ENCODE measurements at regions not wholly inside any gene's neighbourhood (a gene's known extent, or its start where the extent isn't known, plus 50 kb on each side); places are given as distances from the start of the nearest gene placed in this dataset.

DNA sequence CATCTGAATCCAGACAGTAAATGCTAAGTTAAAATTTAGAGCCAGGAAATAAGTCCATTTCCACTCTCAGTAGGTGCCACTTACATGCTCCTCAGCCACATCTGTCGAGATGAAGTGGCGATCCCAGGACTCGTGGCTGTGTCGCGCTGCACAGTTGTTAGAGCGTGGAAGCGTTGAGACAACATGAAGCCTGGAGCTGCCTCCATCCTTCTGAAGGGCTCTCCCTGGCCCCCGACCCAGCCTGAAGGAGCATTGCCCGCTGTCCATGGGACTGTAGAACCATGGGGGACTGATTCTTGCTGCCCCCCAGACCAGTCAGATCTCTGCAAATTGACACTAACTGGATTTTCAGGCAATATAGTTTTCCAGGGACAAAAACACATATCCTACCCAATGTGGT, 58.9 kb downstream of the IRX1 start:
- no peak for DNase-seq

DNA sequence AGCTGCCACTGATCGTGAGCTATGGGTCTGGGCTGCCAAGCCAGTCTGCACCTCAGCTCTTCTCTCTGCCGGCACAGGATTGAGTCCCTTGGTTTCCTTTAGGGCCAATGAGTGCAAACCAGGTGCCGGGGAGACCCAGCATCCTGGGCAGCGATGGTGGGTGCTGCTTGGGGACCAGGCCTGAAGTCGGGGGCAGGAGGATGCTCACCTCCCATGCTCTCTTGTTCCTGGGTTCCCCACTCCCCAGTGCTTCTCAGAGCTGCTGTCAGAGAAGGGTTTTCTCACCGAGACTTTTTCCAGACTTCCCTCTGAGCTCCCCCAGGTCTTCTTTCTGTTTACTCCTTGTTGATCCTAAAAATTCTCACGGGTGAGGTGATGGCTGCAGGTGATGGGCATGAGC, 61.2 kb downstream of the IRX1 start:
- no peak for DNase-seq

DNA sequence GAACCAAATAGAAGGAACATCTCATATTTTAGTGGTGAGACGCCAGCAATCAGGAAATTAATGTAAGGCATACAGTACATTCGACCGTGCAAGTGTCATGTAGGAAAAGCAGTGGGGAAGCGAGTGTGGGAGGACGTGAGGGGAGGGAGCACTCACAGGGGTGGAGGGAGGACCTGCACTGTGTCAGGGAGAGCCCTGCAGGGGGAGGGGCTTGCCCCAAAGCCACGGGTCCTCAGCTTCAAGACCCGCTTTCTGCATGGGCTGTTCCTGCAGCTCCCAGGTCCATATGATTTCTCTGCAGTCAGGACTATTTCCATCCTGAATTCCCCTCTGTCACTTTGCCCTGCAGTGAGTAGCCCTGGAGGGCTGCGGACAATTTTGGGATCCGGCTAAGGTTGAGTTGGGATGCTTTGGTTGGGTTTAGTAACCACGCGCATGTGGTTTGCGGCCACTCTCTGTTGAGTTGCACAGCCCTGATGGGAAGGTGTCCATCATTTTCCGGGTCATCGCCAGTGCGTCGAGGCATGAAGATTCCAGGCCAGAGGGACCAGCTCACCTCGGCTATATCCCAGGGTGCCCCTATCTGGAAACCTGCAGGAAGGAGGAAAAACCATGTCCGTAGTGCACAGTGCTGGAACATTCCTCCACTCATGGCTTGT, 61.9 kb downstream of the IRX1 start:
- DNase-seq = no peak

DNA sequence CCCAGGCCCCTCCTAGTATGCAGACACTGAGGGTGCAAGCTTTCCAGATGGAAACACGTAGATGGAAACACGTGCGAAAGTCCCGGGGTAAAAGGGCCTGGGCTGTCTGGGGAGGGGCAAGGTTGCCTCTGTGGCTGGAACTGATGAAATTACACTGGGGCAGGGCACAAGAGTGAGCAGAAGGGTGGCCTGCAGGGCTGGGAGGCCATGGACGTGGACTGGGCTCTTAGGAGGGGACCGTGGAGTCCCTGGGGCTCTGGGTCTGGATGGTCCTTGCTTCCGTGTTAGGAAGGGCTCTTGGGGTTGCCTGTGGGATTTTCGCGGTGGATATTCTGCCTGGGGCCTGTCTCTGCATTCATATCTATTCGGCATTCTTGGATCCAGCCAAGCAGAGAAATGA, 63.3 kb downstream of the IRX1 start:
- DNase-seq = no peak

DNA sequence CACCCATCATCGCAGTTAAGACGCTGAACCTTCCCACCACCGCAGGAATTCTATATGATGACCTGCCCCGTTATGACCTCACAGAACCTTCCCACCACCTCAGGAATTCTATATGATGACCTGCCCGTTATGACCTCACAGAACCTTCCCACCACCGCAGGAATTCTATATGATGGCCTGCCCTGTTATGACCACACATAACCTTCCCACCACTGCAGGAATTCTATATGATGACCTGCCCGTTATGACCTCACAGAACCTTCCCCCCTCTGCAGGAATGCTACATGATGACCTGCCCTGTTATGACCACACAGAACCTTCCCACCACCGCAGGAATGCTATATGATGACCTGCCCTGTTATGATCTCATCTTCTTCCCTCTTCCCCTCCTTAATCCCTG, 64.3 kb downstream of the IRX1 start:
- no peak for DNase-seq

DNA sequence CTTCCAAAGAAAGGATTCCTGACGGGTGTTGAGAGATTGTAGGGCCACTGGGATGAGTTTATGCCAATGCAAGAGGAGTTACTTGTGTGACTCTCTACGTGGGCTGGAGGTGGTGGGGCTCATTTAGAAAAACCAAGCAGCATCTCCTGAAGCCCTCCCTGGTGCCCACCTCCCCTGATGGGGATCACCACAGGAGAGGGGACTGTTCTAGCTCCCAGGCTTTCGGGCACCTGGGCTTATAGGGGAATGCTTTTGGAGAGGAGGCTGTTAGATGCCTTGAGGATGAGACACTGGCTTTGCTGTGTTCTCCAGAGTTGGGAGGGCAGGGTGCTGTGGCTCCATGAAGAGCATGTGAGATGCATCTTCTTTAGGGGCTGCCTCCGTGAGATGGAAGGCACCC, 65.0 kb downstream of the IRX1 start:
- DNase-seq = no peak

DNA sequence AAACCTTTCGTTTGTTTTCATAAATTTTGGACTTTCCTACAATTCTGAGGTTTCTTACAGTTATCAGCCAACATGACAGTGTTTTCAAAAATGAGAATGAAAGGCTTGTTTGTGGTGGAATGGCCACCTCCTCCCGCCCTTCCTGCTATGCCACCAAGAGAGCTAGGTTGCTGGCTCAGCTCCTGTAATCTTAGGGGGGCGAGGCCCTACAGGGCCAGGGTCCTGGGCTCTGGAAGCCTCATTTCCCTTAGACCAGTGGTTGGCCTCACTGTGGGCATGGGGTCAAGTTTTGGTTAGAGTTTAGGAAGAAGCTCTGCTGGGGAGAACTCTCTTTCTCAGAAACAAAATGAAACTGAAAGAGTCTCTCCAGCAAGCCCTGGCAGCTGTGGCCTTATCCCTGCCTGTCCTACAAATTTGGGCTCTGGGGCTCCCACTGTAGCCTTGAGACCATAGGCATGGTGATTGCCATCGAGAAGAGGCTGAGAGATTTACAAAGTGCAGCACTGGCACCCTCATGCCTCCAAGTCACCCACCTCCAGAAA, 66.2 kb downstream of the IRX1 start:
- no peak for DNase-seq

DNA sequence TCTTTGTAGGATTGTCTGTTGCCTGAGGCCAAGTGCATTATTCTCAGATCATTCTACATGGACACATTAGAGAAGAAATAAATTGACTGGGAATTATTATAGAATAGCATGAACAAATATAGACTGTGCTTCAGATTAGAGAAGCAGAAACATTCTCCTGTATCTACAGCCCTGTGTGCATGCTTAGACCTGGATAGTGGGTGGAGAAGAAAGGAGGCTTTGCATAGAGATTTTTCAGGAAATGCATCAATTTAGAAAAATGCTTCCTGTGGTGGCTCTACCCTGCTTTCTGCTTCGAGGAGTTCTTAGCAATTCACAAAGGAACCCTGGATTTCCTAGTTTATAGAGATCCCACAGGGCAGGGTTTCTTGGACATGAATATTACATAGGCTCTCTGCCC, 66.7 kb downstream of the IRX1 start:
- DNase-seq = no peak

DNA sequence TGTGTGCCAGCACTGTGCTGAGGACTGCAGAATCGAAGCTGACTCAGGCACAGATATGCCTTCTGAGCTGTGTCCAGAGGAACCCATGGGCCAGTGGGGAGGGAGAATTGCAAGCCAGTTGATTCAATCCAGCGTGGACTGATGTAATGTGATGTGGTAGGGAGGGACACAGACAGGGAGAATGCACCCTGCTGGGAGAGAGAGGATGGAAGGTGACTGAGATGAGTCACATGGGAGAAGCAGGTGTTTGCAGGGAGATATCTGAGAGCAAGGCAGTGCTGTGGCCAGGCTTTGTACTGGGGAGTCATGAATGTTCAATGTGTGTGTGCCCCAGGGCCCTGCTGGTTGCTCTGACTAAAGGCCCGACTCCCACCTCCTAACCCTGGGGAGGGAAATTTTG, 75.7 kb downstream of the IRX1 start:
- DNase-seq = no peak

DNA sequence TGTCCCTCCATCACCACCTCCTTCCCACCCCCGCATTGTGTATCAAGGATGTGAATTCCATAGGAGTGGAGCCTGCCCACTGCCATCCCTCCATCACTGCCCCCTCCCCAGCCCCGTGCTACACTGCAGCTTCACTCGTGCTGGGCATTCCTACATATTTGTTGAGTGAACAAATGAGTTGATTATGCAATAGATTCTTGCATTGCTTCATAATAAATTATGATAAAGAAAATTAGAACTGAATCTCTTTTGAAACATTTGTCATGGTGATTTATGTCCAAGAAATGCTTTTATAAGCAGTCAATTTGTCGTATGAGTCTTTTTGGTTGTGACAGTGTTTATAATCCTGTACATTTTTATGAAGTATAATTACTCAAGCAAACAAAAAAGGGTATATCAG, 83.2 kb downstream of the IRX1 start:
- no peak for DNase-seq

DNA sequence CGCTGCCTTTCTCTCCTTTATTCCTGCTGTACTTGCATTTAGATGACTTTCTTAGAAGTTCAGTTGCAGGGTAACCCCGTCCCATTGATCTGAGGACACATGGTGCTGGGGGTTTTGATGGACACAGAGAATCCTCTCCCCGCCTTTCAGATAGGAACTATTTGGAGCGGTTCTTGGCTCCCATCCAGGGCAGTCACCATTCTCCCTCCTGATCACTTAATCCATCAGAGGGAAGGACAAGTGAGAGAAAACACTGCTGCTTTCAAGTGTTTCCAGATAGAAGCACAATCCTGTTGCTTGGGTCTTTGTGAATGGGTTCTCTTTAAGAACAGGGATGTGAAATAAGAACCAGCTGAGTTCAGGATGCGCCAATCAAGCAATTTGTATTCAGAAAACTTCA, 85.2 kb downstream of the IRX1 start:
- DNase-seq = no peak

DNA sequence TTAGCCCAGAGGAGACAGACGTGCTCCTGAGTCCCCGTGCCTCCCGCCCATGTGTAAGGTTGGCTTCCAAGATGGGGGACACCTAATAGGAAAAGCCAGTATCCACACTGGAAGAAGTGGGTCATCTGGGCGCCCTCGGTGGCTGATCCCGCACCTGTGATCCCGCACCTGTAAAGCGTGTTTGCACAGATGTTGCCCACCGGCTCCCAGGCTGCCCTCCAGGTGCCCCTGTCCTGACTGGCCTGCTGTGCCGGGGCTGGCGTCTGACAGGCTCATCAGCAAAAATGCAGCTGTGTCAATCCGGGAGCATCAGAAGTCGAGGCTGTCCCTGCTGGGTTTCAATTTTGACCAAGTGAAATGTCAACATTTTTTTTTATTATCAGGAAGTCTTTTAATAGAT, 88.5 kb downstream of the IRX1 start:
- DNase-seq = no peak

DNA sequence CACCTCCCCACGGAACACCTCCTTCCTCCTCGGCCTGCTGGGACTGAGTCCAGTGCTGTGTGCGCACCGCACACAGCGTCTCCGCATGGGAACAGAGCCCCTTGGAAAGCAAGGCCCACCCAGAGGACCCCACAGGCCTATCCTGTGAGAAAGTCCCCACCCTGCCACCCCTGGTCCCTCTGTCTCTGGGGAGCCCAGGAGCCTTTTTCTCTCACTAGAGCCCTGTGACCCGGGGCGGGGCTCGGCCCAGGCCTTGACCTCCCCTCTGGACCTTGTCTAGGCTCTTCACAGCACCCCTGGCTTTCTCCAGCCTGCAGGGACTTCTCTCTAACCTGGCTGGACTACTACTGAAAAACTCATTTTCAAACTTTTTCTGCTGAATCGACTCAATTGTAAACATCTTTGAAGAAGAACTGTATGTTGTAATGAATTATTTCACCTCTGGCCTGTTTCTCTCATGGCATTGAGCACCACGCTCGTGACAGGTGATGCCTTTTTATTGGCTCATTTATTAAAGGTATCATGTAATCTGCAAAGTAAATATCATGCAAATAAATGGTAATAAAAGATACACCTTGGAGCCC, 89.2 kb downstream of the IRX1 start:
- DNase-seq = no peak

DNA sequence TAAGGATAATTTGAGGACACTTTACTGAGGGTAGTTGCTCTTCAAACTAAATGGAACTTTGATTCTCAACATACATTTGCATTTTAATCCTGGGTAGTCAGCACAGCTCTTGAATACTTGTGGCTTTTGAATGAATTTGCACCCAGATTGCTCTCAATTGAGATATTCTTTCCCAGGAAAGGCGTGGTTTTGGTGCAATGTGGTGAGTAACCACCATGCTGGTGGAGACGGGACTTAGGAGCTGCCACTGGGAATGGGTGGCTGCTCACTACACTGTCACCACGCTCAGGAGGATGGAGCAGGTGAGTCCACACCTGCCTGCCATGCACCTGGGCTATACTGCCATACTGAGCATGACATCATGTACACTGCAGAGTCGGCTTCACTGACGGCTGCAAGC, 99.2 kb downstream of the IRX1 start:
- DNase-seq = no peak

DNA sequence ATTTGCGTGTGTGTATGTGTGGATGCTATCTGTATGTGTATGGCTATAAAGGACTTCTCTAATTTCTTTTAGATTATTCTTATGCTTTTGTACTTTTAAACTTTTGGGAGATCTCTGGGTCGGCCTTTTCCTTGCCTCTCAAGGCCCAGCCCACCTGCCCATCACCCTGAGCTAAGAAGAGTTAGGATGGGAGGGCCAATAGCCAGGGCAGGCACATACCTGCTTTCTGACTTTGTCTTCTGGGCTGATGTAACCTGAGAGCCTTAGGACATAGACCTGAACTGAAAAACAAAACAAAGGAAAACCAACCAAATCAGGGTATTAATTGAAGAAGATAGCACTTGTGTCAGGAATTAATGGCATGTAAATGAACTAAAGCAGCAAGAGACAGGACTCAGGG, 100.2 kb downstream of the IRX1 start:
- no peak for DNase-seq

DNA sequence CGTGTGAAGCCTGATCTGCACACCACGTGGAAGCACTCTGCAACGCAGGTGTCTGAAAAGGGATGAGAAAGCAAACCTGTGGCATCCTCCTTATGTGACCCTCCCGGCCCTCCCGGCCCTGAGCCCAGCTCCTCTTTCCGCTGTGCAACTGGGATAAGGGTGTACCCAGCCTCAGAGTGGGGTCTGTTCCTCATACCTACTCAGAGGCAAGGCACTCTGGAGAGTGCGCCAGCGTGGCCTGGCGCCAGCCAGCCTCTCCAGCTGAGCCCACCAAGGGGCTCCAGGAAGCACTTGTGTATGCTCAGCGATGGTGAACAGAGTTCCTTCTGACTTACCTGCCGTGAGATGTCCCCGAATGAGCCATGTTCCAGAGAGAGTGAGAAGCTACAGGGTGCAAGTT, 102.8 kb downstream of the IRX1 start:
- no peak for DNase-seq

DNA sequence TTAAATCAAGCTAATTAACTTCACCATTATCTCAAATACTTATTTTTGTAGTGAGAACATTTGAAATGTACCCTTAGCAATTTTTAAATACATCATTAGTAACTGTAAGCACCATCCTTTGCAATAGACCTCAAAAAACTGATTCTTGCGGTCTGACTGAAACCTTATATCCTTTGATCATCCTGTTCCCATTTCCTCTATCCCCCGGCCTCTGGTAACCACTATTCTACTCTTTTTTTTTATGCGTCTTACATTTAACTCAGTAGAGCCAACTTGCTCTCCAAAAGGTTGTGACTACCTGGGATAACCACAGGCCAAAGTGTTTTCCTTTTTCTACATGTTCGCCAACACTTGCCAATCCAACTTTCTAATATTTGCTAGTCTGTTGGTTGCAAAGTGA, 106.1 kb downstream of the IRX1 start:
- DNase-seq = no peak

DNA sequence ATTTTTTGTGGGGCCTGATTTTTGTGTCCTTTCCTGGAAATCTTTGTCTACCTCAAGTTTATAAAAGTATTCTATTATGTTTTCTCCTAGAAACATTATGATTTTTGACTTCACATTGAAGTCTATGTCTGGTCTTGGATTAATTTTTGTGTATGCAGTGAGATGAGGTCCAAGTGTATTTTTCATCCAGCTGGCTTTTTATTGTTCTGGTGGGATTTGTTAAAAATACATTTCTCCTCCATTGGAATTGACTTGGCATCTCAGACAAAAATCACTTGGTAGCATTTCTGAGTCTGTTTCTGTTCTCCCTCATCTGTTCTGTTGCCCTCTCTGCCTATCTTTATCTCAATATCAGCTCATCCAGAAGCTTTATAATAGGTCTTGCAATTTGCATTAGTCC, 109.0 kb downstream of the IRX1 start:
- no peak for DNase-seq

DNA sequence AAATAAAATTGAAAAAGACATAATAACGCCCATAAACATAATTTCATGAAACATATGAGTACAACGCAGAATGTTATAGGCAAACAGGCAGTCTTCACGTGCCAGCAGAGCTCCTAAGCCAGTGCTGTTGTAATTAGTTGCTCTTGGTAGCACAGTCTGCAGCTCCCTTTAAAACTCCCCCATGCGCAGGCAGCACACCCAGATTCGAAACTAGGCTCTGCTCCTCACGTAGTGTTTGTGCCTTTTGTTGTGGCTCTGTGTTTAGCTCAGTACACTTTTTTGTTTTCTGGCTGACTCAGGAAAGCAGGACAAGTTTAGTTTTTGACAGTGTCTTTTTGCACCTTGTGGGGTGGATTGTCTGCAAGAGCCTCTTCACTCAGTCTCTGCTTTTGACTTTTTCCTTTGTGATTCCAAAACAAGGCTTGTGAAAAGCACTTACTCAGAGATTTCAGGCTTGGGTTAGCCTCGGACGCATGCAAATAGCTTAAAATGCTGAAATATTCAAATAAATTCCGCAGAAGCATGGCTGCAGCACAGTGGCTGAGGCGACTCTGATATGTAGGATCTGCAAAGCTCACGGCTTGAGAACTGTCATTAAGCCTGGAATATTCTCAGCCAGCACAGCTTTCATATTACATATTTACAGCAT, 113.6 kb downstream of the IRX1 start:
- DNase-seq = no peak

DNA sequence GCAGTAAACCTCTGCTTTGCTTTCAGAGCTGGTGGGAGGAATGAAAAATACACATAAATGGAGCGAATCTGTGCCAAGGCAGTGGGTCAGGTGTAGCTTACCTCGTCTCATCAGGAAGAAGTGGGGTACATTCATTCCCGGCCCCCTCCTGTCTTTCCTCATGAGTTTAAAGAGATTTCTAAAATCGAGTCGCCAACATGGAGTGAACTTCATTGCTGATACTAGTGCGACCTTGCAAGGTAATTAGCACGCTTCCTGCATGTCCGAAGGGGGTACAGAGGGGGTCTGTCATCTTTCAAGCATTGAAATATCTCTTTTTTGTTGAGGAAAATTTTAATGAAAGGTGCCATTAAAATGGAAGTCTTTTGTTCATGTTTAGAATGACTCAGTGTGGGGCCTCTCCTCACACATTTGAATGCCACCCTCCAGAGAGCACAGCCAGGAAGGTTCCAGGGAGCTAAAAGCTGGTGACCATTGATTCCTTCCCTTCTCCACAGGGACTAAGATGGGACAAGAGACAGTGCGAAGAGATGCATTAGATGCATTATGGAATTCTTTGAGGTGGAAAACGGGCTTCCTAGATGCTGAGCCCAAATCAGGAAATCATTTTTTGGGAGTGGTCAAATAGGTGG, 114.2 kb downstream of the IRX1 start:
- no peak for DNase-seq

DNA sequence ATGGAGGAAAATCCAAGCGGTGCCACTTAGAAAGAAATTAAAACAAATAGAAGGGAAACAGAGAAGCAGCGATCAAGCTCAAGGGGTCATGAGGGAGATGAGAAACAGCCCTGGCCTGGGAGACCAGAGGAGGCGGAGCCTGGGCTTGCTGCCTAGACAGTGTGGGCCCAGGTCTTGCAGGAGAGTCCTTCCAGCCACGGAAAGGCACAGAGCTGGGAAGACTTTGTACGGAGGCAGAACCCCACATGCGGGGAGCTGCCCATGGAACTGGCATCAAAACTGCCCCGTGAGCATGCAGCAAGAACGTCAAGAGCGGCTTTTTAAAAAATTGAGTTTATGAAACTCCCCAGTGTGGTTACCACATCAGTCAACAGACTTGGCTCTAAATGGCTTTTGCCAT, 119.4 kb downstream of the IRX1 start:
- DNase-seq = no peak

DNA sequence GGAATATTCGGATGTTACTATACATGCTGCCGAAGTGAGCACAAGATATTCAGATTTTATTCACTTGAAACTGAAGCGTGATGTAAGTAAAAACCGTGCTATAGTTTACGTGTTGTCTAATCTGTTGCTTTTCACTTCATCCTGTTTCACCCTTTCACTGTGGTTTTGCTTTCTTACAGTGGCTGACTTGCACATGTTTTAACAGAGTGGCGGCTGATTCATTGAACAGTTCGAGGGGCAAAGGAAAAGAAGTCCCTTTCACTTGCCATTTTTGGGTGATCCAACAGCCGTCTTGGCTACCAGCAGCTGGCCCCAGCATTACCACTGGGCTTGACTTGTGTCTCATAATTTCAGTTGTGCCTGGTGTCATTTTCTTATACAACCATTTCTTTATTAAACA, 134.0 kb downstream of the IRX1 start:
- no peak for DNase-seq

DNA sequence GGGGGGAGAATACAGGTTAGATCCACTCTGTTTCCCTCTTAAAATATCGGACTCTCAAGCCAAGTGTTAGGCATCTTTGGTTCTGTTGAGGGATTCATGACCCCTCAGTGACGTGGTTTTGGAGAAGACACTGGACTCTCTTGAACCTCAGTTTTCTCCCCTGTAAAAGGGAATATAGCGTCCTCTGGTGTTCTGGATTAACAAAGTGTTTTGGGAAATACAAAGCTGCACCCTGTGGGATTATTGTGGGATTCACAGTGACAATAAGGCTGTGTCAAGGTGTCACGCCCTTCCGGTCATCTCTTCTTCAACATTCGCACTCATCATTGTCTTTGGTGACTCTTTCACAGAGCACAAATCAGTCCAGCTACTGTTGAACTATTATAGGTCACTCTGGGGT, 139.0 kb downstream of the IRX1 start:
- no peak for DNase-seq

DNA sequence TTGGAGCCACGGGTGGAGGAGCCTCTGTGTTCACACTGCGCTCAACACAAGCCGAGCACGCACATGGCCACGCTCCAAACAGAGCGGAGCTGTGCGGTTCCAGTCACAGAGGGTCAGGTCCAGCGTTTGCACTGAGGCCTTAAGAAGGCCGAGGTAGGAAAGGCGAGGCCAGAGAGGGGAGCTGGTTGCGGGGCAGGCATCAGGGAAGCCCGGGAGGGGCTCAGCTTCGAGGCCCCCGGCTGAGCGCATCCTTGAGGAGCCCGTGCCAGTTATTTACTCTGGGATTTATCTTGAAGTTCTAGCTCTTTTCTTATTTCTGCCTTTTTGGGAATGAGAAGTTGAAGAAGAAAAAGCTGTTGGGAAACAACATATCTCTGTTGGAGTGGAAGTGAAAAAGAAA, 140.8 kb downstream of the IRX1 start:
- DNase-seq = no peak

Measured in effector CD4-positive, alpha-beta T cell (primary cell).